Neural progenitor cell (in vitro differentiated cells): ENCODE measurements at regions not wholly inside any gene's neighbourhood (a gene's known extent, or its start where the extent isn't known, plus 50 kb on each side); places are given as distances from the start of the nearest gene placed in this dataset.

Experiments
- DNase-seq: peaks from one replicate; pipeline ENCODE4 v3.0.0-alpha.2; 2016; ENCODE audit warnings: low spot score
- H2AFZ ChIP-seq: fragments of 200-600 bp; sonication (generic); replicated peaks from 2 replicates; pipeline ENCODE4 v1.6.1; 2016; ENCODE audit warnings: antibody characterized with exemption
- H3F3A ChIP-seq: fragments of 200-600 bp; sonication (generic); 2 replicates; pipeline ENCODE4 v1.6.1; 2016; ENCODE audit warnings: antibody characterized with exemption, low read depth
- H3K27ac ChIP-seq: fragments of 200-600 bp; sonication (generic); 2 replicates; pipeline ENCODE4 v1.5.1; 2016; ENCODE audit warnings: mild to moderate bottlenecking
- H3K27me3 ChIP-seq: fragments of 200-600 bp; sonication (generic); 2 replicates; pipeline ENCODE4 v1.6.1; 2016; ENCODE audit warnings: mild to moderate bottlenecking, moderate library complexity
- H3K36me3 ChIP-seq: fragments of 200-600 bp; sonication (generic); 2 replicates; pipeline ENCODE4 v1.5.1; 2016
- H3K4me1 ChIP-seq: fragments of 200-600 bp; sonication (generic); 2 replicates; pipeline ENCODE4 v1.6.1; 2016; ENCODE audit warnings: mixed run types
- H3K4me2 ChIP-seq: fragments of 200-600 bp; sonication (generic); 2 replicates; pipeline ENCODE4 v1.6.1; 2016
- H3K4me3 ChIP-seq: fragments of 200-600 bp; sonication (generic); 2 replicates; pipeline ENCODE4 v1.5.1; 2016
- H3K79me2 ChIP-seq: fragments of 200-600 bp; sonication (generic); 2 replicates; pipeline ENCODE4 v1.6.1; 2016; ENCODE audit warnings: low read depth
- H3K9ac ChIP-seq: fragments of 200-600 bp; sonication (generic); 2 replicates; pipeline ENCODE4 v1.6.1; 2016
- H3K9me3 ChIP-seq: fragments of 200-600 bp; sonication (generic); 2 replicates; pipeline ENCODE4 v1.5.1; 2016; ENCODE audit warnings: low read depth
- H4K20me1 ChIP-seq: fragments of 200-600 bp; sonication (generic); 2 replicates; pipeline ENCODE4 v1.6.1; 2016; ENCODE audit warnings: low read depth
- H3K27ac Mint-ChIP-seq: 3 replicates; pipeline ENCODE4 v1.8.0; 2021; ENCODE audit warnings: mixed read lengths
- H3K27me3 Mint-ChIP-seq: 2 replicates; pipeline ENCODE4 v1.8.0; 2022; ENCODE audit warnings: low read depth, mild to moderate bottlenecking, inconsistent platforms, moderate library complexity, mixed read lengths; ENCODE audit not compliant: insufficient read depth
- H3K36me3 Mint-ChIP-seq: 3 replicates; pipeline ENCODE4 v1.8.0; 2021; ENCODE audit warnings: mixed read lengths
- H3K4me1 Mint-ChIP-seq: 3 replicates; pipeline ENCODE4 v1.8.0; 2021; ENCODE audit warnings: mixed read lengths
- H3K4me3 Mint-ChIP-seq: 3 replicates; pipeline ENCODE4 v1.8.0; 2021; ENCODE audit warnings: mild to moderate bottlenecking, moderate library complexity, mixed read lengths
- H3K9me3 Mint-ChIP-seq: 3 replicates; pipeline ENCODE4 v1.8.0; 2020; ENCODE audit warnings: mixed read lengths
- EZH2 ChIP-seq: fragments of 200-600 bp; sonication (generic); IDR thresholded peaks from 2 replicates; pipeline ENCODE4 v1.6.1; 2017; ENCODE audit warnings: antibody characterized with exemption, mild to moderate bottlenecking, moderate library complexity
- EZH2phosphoT487 ChIP-seq: fragments of 200-600 bp; sonication (generic); IDR thresholded peaks from 2 replicates; pipeline ENCODE4 v1.6.1; 2017; ENCODE audit warnings: antibody characterized with exemption
- TF ChIP-seq, protein P1 (sequence below): fragments of 200-600 bp; sonication (generic); IDR thresholded peaks from 2 replicates; pipeline ENCODE4 v1.5.1; 2017; ENCODE audit warnings: antibody characterized with exemption, mild to moderate bottlenecking

DNA sequence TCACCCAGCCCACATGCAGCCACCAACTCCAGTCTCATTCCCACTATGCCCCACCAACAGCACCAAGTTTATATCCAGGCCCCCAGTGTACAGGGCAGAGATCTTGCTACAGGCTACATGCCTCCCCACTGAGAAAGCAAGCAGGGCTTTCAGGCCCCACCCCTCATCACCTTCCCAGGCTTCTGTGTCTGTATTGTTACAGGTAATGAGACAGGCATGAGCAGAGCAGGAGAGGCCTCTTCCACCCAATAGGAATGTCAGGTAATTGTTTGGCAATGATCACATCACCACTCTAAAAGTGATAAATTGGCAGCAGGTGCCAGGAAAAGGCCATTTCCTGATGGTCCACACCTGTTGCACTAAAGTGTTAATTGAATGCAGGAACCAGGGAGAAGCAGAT, 102.5 kb downstream of the ZNF518B start:
- no peak overlapping the region for H2AFZ ChIP-seq
- H3K9ac ChIP-seq = no peak overlapping the region
- H3K4me1 ChIP-seq = no peaks in the 10 kb centered on the region
- H3F3A ChIP-seq = no peaks in the 10 kb centered on the region
- Mint-ChIP-seq H3K27ac (no peak overlapping the region), H3K36me3 (no peaks in the 10 kb centered on the region), H3K27me3 (no peaks in the 10 kb centered on the region), H3K9me3 (peaks cover 9% of the 10 kb centered on the region), H3K4me1 (no peaks in the 10 kb centered on the region), H3K4me3 (no peak overlapping the region)
- no peak overlapping the region for H3K4me3 ChIP-seq
- H3K27ac ChIP-seq = no peak overlapping the region
- H3K4me2 ChIP-seq = no peak overlapping the region
- no peak for DNase-seq
- H4K20me1 ChIP-seq = no peaks in the 10 kb centered on the region
- no peaks in the 10 kb centered on the region for H3K36me3 ChIP-seq
- H3K27me3 ChIP-seq = no peaks in the 10 kb centered on the region
- H3K9me3 ChIP-seq = no peaks in the 10 kb centered on the region
- TF ChIP-seq EZH2 (no peak), EZH2phosphoT487 (no peak)
- TF ChIP-seq, protein P1, sequence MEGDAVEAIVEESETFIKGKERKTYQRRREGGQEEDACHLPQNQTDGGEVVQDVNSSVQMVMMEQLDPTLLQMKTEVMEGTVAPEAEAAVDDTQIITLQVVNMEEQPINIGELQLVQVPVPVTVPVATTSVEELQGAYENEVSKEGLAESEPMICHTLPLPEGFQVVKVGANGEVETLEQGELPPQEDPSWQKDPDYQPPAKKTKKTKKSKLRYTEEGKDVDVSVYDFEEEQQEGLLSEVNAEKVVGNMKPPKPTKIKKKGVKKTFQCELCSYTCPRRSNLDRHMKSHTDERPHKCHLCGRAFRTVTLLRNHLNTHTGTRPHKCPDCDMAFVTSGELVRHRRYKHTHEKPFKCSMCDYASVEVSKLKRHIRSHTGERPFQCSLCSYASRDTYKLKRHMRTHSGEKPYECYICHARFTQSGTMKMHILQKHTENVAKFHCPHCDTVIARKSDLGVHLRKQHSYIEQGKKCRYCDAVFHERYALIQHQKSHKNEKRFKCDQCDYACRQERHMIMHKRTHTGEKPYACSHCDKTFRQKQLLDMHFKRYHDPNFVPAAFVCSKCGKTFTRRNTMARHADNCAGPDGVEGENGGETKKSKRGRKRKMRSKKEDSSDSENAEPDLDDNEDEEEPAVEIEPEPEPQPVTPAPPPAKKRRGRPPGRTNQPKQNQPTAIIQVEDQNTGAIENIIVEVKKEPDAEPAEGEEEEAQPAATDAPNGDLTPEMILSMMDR = no peak
- no peaks in the 10 kb centered on the region for H3K79me2 ChIP-seq

DNA sequence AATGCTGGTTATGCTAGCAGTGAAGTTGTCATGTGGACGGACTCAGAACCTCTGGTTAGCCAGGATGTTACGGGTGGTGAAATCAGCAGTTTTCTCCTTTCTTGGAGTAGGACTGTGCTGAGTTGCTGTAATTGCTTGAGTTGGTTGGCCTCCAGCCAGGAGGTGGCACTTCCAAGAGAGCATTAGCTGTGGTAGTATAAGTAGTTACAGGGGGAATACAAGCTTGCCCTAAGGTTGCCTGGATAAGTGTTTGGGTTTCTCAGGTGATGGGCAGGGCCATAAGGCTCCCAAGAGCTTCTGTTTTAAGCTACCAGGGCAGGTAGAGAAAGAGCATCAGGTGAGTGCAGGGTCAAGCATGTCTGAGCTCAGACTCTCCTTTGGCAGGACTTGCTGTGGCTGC, 103.0 kb downstream of the ZNF518B start:
- TF ChIP-seq, protein P1 = no peak
- TF ChIP-seq EZH2 (no peak), EZH2phosphoT487 (no peak)
- no peaks in the 10 kb centered on the region for H4K20me1 ChIP-seq

DNA sequence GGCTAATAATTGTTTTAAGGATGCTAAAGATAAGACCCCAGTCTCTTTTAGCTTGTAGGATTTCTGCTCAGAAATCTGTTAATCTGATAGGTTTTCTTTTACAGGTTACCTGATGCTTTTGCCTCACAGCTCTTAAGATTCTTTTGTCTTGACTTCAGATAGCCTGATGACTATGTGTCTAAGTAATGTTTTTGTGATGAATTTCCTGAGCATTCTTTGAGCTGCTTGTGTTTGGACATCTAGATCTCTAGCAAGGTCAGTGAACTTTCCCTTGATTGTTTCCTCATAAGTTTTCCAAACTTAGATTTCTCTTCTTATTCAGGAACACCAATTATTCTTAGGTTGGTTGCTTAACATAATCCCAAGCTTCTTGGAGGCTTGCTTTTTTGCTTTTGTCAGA, 104.1 kb downstream of the ZNF518B start:
- no peaks in the 10 kb centered on the region for H3K36me3 Mint-ChIP-seq
- no peak overlapping the region for H3K9ac ChIP-seq
- no peak for DNase-seq
- peaks cover 3% of the 10 kb centered on the region for H3K27me3 Mint-ChIP-seq
- H3K4me1 Mint-ChIP-seq = no peaks in the 10 kb centered on the region
- no peak overlapping the region for H3K4me2 ChIP-seq
- H3F3A ChIP-seq = no peaks in the 10 kb centered on the region
- H3K4me1 ChIP-seq = no peaks in the 10 kb centered on the region
- H3K27me3 ChIP-seq = no peaks in the 10 kb centered on the region
- H3K36me3 ChIP-seq = no peaks in the 10 kb centered on the region
- peaks cover 9% of the 10 kb centered on the region for H3K9me3 Mint-ChIP-seq
- no peak overlapping the region for H3K27ac ChIP-seq
- H2AFZ ChIP-seq = no peak overlapping the region
- TF ChIP-seq, protein P1 = no peak
- no peak for TF ChIP-seq EZH2phosphoT487
- TF ChIP-seq EZH2 = no peak
- no peaks in the 10 kb centered on the region for H4K20me1 ChIP-seq
- H3K79me2 ChIP-seq = no peaks in the 10 kb centered on the region
- H3K4me3 Mint-ChIP-seq = no peak overlapping the region
- no peaks in the 10 kb centered on the region for H3K9me3 ChIP-seq
- H3K4me3 ChIP-seq = no peak overlapping the region
- no peak overlapping the region for H3K27ac Mint-ChIP-seq

More for the DNA sequence above, 103.0 kb downstream of the ZNF518B start:
- Mint-ChIP-seq H3K36me3 (no peaks in the 10 kb centered on the region), H3K9me3 (peaks cover 9% of the 10 kb centered on the region), H3K27ac (peak overlapping the region; percentile 12), H3K4me1 (no peaks in the 10 kb centered on the region), H3K4me3 (no peak overlapping the region), H3K27me3 (no peaks in the 10 kb centered on the region)
- Histone ChIP-seq H3K4me1 (no peaks in the 10 kb centered on the region), H3K27ac (no peak overlapping the region), H3K4me2 (no peak overlapping the region), H3K4me3 (no peak overlapping the region), H3K79me2 (no peaks in the 10 kb centered on the region), H3K36me3 (no peaks in the 10 kb centered on the region), H2AFZ (no peak overlapping the region), H3K9ac (no peak overlapping the region), H3F3A (no peaks in the 10 kb centered on the region), H3K9me3 (no peaks in the 10 kb centered on the region), H3K27me3 (no peaks in the 10 kb centered on the region)
- DNase-seq = no peak
